ENCODE measurements at regions not wholly inside any gene's neighbourhood (a gene's known extent, or its start where the extent isn't known, plus 50 kb on each side); places are given as distances from the start of the nearest gene placed in this dataset.

GRCh38 chr3:87398168-87398801 is 121.9 kb upstream of the POU1F1 start:
- no peak for DNase-seq (ENCODE audit: low spot score)
- no peak overlapping the region for H3K27ac Mint-ChIP-seq
- peaks cover 10% of the 10 kb centered on the region for H3K36me3 Mint-ChIP-seq
- H3K4me1 Mint-ChIP-seq: no peaks in the 10 kb centered on the region
- H3K4me3 Mint-ChIP-seq: no peak overlapping the region
- H3K27me3 Mint-ChIP-seq (ENCODE audit: low read depth): no peaks in the 10 kb centered on the region
- POLR2A ChIA-PET: no interaction called here
- CTCF ChIA-PET: no interaction called here
- ATAC-seq: no peak
- no peak for TF ChIP-seq ZNF671 (CRISPR knock-in tag; IDR thresholded peaks at IDR 0.05)
- no peak for TF ChIP-seq CREM (CRISPR knock-in tag; IDR thresholded peaks at IDR 0.05)
- TF ChIP-seq NFYB (CRISPR knock-in tag; conservative IDR thresholded peaks at IDR 0.05; ENCODE audit: low read depth): no peak
- TF ChIP-seq, protein P1, sequence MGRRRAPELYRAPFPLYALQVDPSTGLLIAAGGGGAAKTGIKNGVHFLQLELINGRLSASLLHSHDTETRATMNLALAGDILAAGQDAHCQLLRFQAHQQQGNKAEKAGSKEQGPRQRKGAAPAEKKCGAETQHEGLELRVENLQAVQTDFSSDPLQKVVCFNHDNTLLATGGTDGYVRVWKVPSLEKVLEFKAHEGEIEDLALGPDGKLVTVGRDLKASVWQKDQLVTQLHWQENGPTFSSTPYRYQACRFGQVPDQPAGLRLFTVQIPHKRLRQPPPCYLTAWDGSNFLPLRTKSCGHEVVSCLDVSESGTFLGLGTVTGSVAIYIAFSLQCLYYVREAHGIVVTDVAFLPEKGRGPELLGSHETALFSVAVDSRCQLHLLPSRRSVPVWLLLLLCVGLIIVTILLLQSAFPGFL (CRISPR knock-in tag; IDR thresholded peaks at IDR 0.05; ENCODE audit: borderline replicate concordance): no peak
- TF ChIP-seq TEAD1 (CRISPR knock-in tag; IDR thresholded peaks at IDR 0.05): no peak
- TF ChIP-seq RELA (CRISPR knock-in tag; IDR thresholded peaks at IDR 0.05; ENCODE audit: borderline replicate concordance): no peak
- TF ChIP-seq, protein P2, sequence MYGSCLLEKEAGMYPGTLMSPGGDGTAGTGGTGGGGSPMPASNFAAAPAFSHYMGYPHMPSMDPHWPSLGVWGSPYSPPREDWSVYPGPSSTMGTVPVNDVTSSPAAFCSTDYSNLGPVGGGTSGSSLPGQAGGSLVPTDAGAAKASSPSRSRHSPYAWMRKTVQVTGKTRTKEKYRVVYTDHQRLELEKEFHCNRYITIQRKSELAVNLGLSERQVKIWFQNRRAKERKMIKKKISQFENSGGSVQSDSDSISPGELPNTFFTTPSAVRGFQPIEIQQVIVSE (CRISPR knock-in tag; IDR thresholded peaks at IDR 0.05; ENCODE audit: borderline replicate concordance): no peak
- TF ChIP-seq STAT6 (CRISPR knock-in tag; conservative IDR thresholded peaks at IDR 0.05; ENCODE audit: low read depth): no peak
- H3K9me3 Mint-ChIP-seq: peaks cover 18% of the 10 kb centered on the region

GRCh38 chr3:87397211-87397610 is 120.8 kb upstream of the POU1F1 start:
- Mint-ChIP-seq H3K9me3 (peaks cover 21% of the 10 kb centered on the region), H3K4me1 (no peaks in the 10 kb centered on the region), H3K4me3 (no peak overlapping the region), H3K27me3 (ENCODE audit: low read depth) (no peaks in the 10 kb centered on the region), H3K36me3 (peaks cover 10% of the 10 kb centered on the region), H3K27ac (no peak overlapping the region)
- DNase-seq (ENCODE audit: low spot score) (no peak), ATAC-seq (no peak)
- ChIA-PET CTCF (no interaction called here), POLR2A (no interaction called here)
- TF ChIP-seq EMX1 (CRISPR knock-in tag; IDR thresholded peaks at IDR 0.05) (no peak), ATF3 (CRISPR knock-in tag; conservative IDR thresholded peaks at IDR 0.05) (no peak), KAT7 (CRISPR knock-in tag; IDR thresholded peaks at IDR 0.05; ENCODE audit: borderline replicate concordance) (no peak), TCF7 (CRISPR knock-in tag; IDR thresholded peaks at IDR 0.05; ENCODE audit: low read depth) (no peak), JUN (CRISPR knock-in tag; IDR thresholded peaks at IDR 0.05) (no peak), ZNF512 (CRISPR knock-in tag; IDR thresholded peaks at IDR 0.05; ENCODE audit: borderline replicate concordance) (no peak), PRRX2 (CRISPR knock-in tag; IDR thresholded peaks at IDR 0.05) (no peak), ZNF317 (CRISPR knock-in tag; IDR thresholded peaks at IDR 0.05; ENCODE audit: borderline replicate concordance, low read depth) (no peak), NR1H2 (CRISPR knock-in tag; IDR thresholded peaks at IDR 0.05) (no peak), USF1 (CRISPR knock-in tag; IDR thresholded peaks at IDR 0.05) (no peak), ZNF121 (CRISPR knock-in tag; IDR thresholded peaks at IDR 0.05) (no peak)
